Upper lobe of left lung (tissue), 6 donors: ENCODE measurements at regions not wholly inside any gene's neighbourhood (a gene's known extent, or its start where the extent isn't known, plus 50 kb on each side); places are given as distances from the start of the nearest gene placed in this dataset.
"Not testable (repeated sequence)": the region's sequence is repeated elsewhere in the genome, so short reads cannot be mapped to it uniquely, and the experiment has no call there.

Experiments
- ATAC-seq, 2 donors: fragments of 200-7000 bp; cut with Tn5 transposase; one replicate each; pipeline ENCODE4 v1.9.1; 2022; ENCODE audit warnings: mild to moderate bottlenecking in 2 of 2, moderate library complexity in 2 of 2; ENCODE audit not compliant: low FRiP score in 2 of 2
- DNase-seq, 2 donors: peaks; one replicate each; pipeline ENCODE4 v3.0.0-alpha.2; 2019 to 2020
- H3K27ac ChIP-seq, 4 donors: fragments of 200-600 bp; sonication (generic); one replicate each; pipeline ENCODE4 v1.5.1; 2016 to 2019
- H3K27me3 ChIP-seq, 4 donors: fragments of 200-600 bp; sonication (generic); one replicate each; pipeline ENCODE4 v1.5.1; 2017 to 2019
- H3K36me3 ChIP-seq, 4 donors: fragments of 200-600 bp; sonication (generic); one replicate each; pipeline ENCODE4 v1.5.1; 2016 to 2019
- H3K4me1 ChIP-seq, 4 donors: fragments of 200-600 bp; sonication (generic); one replicate each; pipeline ENCODE4 v1.5.1; 2018 to 2019
- H3K4me3 ChIP-seq, 4 donors: fragments of 200-600 bp; sonication (generic); one replicate each; pipeline ENCODE4 v1.5.1; 2017 to 2019; ENCODE audit warnings: mild to moderate bottlenecking in 2 of 4, moderate library complexity in 1 of 4
- H3K9me3 ChIP-seq, 4 donors: fragments of 200-600 bp; sonication (generic); one replicate each; pipeline ENCODE4 v1.5.1; 2018 to 2019
- CTCF ChIP-seq, 6 experiments: fragments of 450-650 bp in 4 of 6; fragments of 200-600 bp in 2 of 6; sonication (generic) in 2 of 6; IDR thresholded peaks; one replicate each; pipeline ENCODE4 v1.5.1; 2016 to 2019; ENCODE audit warnings: antibody characterized with exemption in 6 of 6
- EP300 ChIP-seq, 4 donors: sonication (generic); formaldehyde crosslinking; IDR thresholded peaks; one replicate each; pipeline ENCODE4 v1.5.1; 2017; ENCODE audit warnings: antibody characterized with exemption in 4 of 4, control low read depth in 2 of 4
- POLR2A ChIP-seq, 4 donors: fragments of 450-650 bp; IDR thresholded peaks; one replicate each; pipeline ENCODE4 v1.5.1; 2016 to 2017; ENCODE audit warnings: antibody characterized with exemption in 4 of 4, mild to moderate bottlenecking in 2 of 4
- POLR2AphosphoS5 ChIP-seq, 2 donors: sonication (generic); formaldehyde crosslinking; IDR thresholded peaks; one replicate each; pipeline ENCODE4 v1.5.1; 2017; ENCODE audit warnings: antibody characterized with exemption in 2 of 2
- WGBS, 2 donors: methylation state at CpG; one replicate each; pipeline ENCODE4 v1.1.5; 2017 to 2018; 5-methylcytosine and 5-hydroxymethylcytosine counted together
- donor health status: DM: no; HTN: no; CAD: no; lungs with moderate emphysema.
- donor health status: DM: no; HTN: yes; CAD: no; lungs with severe emphysema.

- Histone ChIP-seq H3K9me3 (no peaks in the 10 kb centered on the region), H3K27ac (no peak overlapping the region), H3K27me3 (no peaks in the 10 kb centered on the region), H3K4me3 (no peak overlapping the region), H3K36me3 (no peaks in the 10 kb centered on the region), H3K4me1 (peaks cover 0 to 5% (median 2%) of the 10 kb centered on the region in 4 donors)
- DNase-seq = no peak
- TF ChIP-seq EP300 (IDR thresholded peaks at IDR 0.05) (no peak), POLR2A (IDR thresholded peaks at IDR 0.05) (no peak), CTCF (IDR thresholded peaks at IDR 0.05) (no peak), POLR2AphosphoS5 (IDR thresholded peaks at IDR 0.05) (no peak)
- no peak for ATAC-seq
- WGBS, 2 donors = 83 to 84% methylated on average over 15 of the region's 15 CpGs
Observed at GRCh38 chr12:127169321-127170181, 1097.4 kb upstream of the TMEM132C start.

DNA sequence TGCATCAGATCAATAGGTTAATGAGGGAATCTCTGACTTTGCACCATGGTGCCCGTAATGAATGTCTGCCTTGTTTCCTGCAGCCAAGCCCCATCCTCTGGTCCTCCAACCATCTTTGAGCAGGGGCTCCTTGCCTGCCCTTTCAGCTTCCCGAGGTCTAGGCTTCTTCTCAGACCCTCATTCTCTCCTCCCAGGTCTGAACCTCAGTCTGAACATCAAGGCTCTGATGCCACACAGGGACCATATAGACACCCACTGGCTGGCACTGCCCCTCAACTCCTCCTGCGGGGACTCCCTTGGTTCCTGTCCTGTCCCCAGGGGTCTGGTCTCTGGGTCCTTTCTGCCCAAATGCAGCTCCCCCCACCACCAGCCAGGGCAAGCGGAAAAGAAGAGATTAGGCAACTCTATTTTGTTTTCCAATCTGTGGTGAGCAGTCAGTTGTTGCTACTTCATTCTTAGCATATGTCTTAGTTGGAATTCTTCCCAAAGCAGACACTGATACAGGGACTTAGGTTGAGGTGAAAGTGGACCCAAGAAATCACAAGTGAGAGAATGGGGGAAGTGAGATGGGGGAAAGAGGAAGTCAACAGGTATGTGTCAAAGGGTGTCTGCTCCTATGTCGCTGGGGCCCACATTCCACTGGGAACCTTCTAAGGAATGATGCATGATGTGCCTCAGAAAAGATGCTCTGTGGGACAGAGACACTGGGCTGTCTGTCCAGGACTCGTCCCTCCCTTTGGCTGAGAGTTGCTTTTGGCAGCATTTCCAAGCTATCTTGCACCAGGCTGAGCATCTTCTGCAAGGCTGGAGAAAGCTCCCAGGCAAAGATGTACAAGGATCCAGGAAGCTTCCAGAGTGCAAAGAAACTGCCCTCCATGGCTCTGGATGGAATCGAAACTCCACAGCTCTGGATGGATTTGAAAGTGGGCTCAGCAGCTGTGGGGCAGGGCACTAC, 1096.5 kb upstream of the TMEM132C start:
- no peak for DNase-seq
- H3K36me3 ChIP-seq = no peaks in the 10 kb centered on the region
- no peak for TF ChIP-seq EP300 (IDR thresholded peaks at IDR 0.05)
- no peak for TF ChIP-seq POLR2AphosphoS5 (IDR thresholded peaks at IDR 0.05)
- no peak for TF ChIP-seq POLR2A (IDR thresholded peaks at IDR 0.05)
- no peak for TF ChIP-seq CTCF (IDR thresholded peaks at IDR 0.05)
- no peak overlapping the region for H3K27ac ChIP-seq
- WGBS, 2 donors = 47 to 53% methylated on average over 7 of the region's 7 CpGs
- H3K4me1 ChIP-seq = peaks cover 0 to 5% (median 2%) of the 10 kb centered on the region in 4 donors
- no peaks in the 10 kb centered on the region for H3K27me3 ChIP-seq
- H3K4me3 ChIP-seq = no peak overlapping the region
- ATAC-seq = peak in 1 of 2 donors; percentile 50
- no peaks in the 10 kb centered on the region for H3K9me3 ChIP-seq

DNA sequence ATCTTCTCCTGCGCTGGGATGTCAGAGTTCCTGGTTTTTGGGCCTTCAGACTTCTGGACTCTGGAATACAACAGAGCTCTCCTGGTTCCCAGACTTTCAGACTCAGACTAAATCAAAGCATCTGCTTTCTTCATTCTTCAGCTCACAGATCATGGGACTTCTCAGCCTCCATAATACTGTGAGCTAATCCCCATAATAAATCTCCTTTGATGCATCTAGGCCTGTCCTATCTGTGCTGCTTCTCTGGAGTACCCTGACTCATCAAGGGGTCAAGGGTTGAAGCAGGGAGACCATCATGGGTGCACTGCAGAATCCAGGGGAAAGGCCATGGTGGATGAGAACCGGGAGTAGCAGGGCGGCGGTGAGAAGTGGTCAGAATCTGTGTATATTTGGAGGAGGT, 1094.1 kb upstream of the TMEM132C start:
- 74 to 84% methylated on average over 4 of the region's 4 CpGs for WGBS, 2 donors

GRCh38 chr12:127173971-127174370, 1093.0 kb upstream of the TMEM132C start:
- H3K27ac ChIP-seq, H3K36me3 ChIP-seq, H3K27me3 ChIP-seq, H3K4me1 ChIP-seq, DNase-seq, ATAC-seq, H3K4me3 ChIP-seq: not testable (repeated sequence)
- H3K9me3 ChIP-seq = peaks cover 0 to 21% (median 15%) of the 10 kb centered on the region in 4 donors
- 67 to 87% methylated on average over 1 of the region's 1 CpG for WGBS, 2 donors

More for the DNA sequence above, 1094.1 kb upstream of the TMEM132C start:
- H3K27ac ChIP-seq = no peak overlapping the region
- TF ChIP-seq EP300 (IDR thresholded peaks at IDR 0.05) = no peak
- no peak for TF ChIP-seq CTCF (IDR thresholded peaks at IDR 0.05)
- TF ChIP-seq POLR2A (IDR thresholded peaks at IDR 0.05) = no peak
- no peak for TF ChIP-seq POLR2AphosphoS5 (IDR thresholded peaks at IDR 0.05)
- no peaks in the 10 kb centered on the region for H3K36me3 ChIP-seq
- no peak for DNase-seq
- no peaks in the 10 kb centered on the region for H3K4me1 ChIP-seq
- peak in 1 of 2 donors; percentile 16 for ATAC-seq
- peaks cover 0 to 17% (median 13%) of the 10 kb centered on the region in 4 donors for H3K9me3 ChIP-seq
- no peaks in the 10 kb centered on the region for H3K27me3 ChIP-seq
- H3K4me3 ChIP-seq = no peak overlapping the region

DNA sequence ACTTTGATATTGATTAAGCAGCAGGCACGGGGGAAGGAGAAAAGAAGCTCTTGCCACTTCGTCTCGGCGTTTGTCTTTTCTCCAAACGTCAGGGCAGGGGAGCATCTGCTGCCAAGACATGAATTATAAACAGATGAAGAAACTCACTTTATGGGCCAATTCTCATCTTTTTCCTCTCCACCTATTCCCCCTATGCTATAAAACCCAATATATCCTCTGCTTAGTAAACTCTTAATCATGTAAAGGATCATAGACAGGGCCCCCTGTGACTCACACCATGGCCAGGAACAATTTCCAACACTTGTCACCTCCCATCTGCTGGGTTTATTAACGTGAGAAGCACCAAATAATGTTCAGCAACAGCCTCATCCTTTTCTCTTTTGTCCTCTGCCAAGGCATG, 1092.1 kb upstream of the TMEM132C start:
- Histone ChIP-seq H3K9me3 (peaks cover 0 to 21% (median 15%) of the 10 kb centered on the region in 4 donors), H3K27me3 (no peaks in the 10 kb centered on the region), H3K4me3 (no peak overlapping the region), H3K27ac (no peak overlapping the region), H3K36me3 (no peaks in the 10 kb centered on the region), H3K4me1 (no peaks in the 10 kb centered on the region)
- DNase-seq = no peak
- ATAC-seq = peak in 1 of 2 donors; percentile 55
- 81 to 82% methylated on average over 6 of the region's 6 CpGs for WGBS, 2 donors
- TF ChIP-seq POLR2AphosphoS5 (IDR thresholded peaks at IDR 0.05) = no peak
- no peak for TF ChIP-seq CTCF (IDR thresholded peaks at IDR 0.05)
- no peak for TF ChIP-seq EP300 (IDR thresholded peaks at IDR 0.05)
- TF ChIP-seq POLR2A (IDR thresholded peaks at IDR 0.05) = no peak
